DOHH2 (cell line): ENCODE measurements at regions not wholly inside any gene's neighbourhood (a gene's known extent, or its start where the extent isn't known, plus 50 kb on each side); places are given as distances from the start of the nearest gene placed in this dataset.

Source experiments
- H3F3A ChIP-seq: fragments of 200-600 bp; sonication (generic), shearing (Covaris generic); 2 replicates; pipeline ENCODE4 v1.6.0; 2016; ENCODE audit warnings: antibody characterized with exemption, mild to moderate bottlenecking; ENCODE audit not compliant: control insufficient read depth, insufficient read depth
- H3K27ac ChIP-seq: fragments of 200-600 bp; sonication (generic); 2 replicates; pipeline ENCODE4 v1.5.1; 2014; ENCODE audit warnings: low read depth, mild to moderate bottlenecking, low read length, moderate library complexity
- H3K27me3 ChIP-seq: fragments of 200-600 bp; sonication (generic); 2 replicates; pipeline ENCODE4 v1.6.1; 2014; ENCODE audit warnings: mild to moderate bottlenecking, low read length, mixed read lengths; ENCODE audit not compliant: control insufficient read depth
- H3K36me3 ChIP-seq: fragments of 200-600 bp; sonication (generic); 2 replicates; pipeline ENCODE4 v1.6.1; 2014; ENCODE audit warnings: mild to moderate bottlenecking, low read length, moderate library complexity, mixed read lengths; ENCODE audit not compliant: control insufficient read depth
- H3K4me1 ChIP-seq: fragments of 200-600 bp; sonication (generic); 2 replicates; pipeline ENCODE4 v1.6.1; 2014; ENCODE audit warnings: mild to moderate bottlenecking, low read length, mixed read lengths; ENCODE audit not compliant: control insufficient read depth
- H3K4me2 ChIP-seq: fragments of 200-600 bp; sonication (generic); 2 replicates; pipeline ENCODE4 v1.6.0; 2014; ENCODE audit warnings: mild to moderate bottlenecking, low read length, moderate library complexity
- H3K4me3 ChIP-seq: fragments of 200-600 bp; sonication (generic); 2 replicates; pipeline ENCODE4 v1.5.1; 2014; ENCODE audit warnings: mild to moderate bottlenecking, low read length, mixed read lengths
- H3K79me2 ChIP-seq: fragments of 200-600 bp; sonication (generic); 2 replicates; pipeline ENCODE4 v1.6.1; 2014; ENCODE audit warnings: mild to moderate bottlenecking, low read length, mixed read lengths; ENCODE audit not compliant: control insufficient read depth
- H3K9me2 ChIP-seq: fragments of 200-600 bp; sonication (generic); replicated peaks from 2 replicates; pipeline ENCODE4 v1.6.1; 2014; ENCODE audit warnings: mild to moderate bottlenecking, low read length, mixed read lengths; ENCODE audit not compliant: control insufficient read depth
- H3K9me3 ChIP-seq: fragments of 200-600 bp; sonication (generic); 2 replicates; pipeline ENCODE4 v1.6.1; 2014; ENCODE audit warnings: antibody characterized with exemption, low read length, mixed read lengths; ENCODE audit not compliant: control insufficient read depth, insufficient read depth
- H4K20me1 ChIP-seq: fragments of 200-600 bp; sonication (generic); 2 replicates; pipeline ENCODE4 v1.6.0; 2014; ENCODE audit warnings: low read depth, mild to moderate bottlenecking, antibody characterized with exemption, low read length, moderate library complexity; ENCODE audit not compliant: control insufficient read depth, insufficient read depth
- EZH2phosphoT487 ChIP-seq: fragments of 200-600 bp; sonication (generic); IDR thresholded peaks from 2 replicates; pipeline ENCODE4 v1.6.1; 2017; ENCODE audit warnings: borderline replicate concordance, mild to moderate bottlenecking, antibody characterized with exemption, low read length, moderate library complexity, mixed read lengths
- TF ChIP-seq, protein P1 (sequence below): fragments of 200-600 bp; sonication (generic); IDR thresholded peaks from one replicate; pipeline ENCODE4 v1.5.1; 2014; ENCODE audit warnings: antibody characterized with exemption, mild to moderate bottlenecking, low read depth, low read length; ENCODE audit not compliant: poor library complexity, severe bottlenecking

- H3K36me3 ChIP-seq, result no peaks in the 10 kb centered on the region
- no peaks in the 10 kb centered on the region for H3K4me1 ChIP-seq
- no peaks in the 10 kb centered on the region for H3K9me3 ChIP-seq
- H3K27me3 ChIP-seq, result no peaks in the 10 kb centered on the region
- no peak overlapping the region for H3K27ac ChIP-seq
- TF ChIP-seq, protein P1, sequence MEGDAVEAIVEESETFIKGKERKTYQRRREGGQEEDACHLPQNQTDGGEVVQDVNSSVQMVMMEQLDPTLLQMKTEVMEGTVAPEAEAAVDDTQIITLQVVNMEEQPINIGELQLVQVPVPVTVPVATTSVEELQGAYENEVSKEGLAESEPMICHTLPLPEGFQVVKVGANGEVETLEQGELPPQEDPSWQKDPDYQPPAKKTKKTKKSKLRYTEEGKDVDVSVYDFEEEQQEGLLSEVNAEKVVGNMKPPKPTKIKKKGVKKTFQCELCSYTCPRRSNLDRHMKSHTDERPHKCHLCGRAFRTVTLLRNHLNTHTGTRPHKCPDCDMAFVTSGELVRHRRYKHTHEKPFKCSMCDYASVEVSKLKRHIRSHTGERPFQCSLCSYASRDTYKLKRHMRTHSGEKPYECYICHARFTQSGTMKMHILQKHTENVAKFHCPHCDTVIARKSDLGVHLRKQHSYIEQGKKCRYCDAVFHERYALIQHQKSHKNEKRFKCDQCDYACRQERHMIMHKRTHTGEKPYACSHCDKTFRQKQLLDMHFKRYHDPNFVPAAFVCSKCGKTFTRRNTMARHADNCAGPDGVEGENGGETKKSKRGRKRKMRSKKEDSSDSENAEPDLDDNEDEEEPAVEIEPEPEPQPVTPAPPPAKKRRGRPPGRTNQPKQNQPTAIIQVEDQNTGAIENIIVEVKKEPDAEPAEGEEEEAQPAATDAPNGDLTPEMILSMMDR, result no peak
- TF ChIP-seq EZH2phosphoT487, result no peak
- H3K4me2 ChIP-seq, result no peak overlapping the region
- no peaks in the 10 kb centered on the region for H3K9me2 ChIP-seq
- H3F3A ChIP-seq, result no peaks in the 10 kb centered on the region
- no peaks in the 10 kb centered on the region for H3K79me2 ChIP-seq
- H4K20me1 ChIP-seq, result no peaks in the 10 kb centered on the region
- no peak overlapping the region for H3K4me3 ChIP-seq
Measured at GRCh38 chr4:160276785-160277325, 1174.0 kb downstream of the RAPGEF2 start.

DNA sequence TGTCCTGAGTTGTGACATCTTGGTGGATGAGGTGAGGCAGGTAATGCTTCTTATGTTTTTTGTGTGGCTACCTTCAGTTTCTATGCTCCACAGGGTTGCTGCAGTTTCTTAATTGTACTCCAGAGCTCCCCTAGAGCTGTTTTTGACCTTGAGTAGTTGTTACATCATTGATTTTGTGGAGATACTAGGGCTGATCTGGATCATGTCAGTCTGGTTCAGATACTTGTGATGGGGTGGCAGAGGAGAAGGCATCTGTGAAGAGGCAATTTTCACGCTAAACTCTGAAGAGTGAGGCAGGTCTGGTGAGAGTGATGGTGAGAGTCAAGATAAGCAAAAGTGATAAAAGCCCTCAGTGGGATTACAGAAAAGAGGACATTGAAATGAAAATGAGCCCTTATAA is 1180.2 kb downstream of the RAPGEF2 start:
- no peak overlapping the region for H3K27ac ChIP-seq
- H3K4me2 ChIP-seq, result no peak overlapping the region
- no peaks in the 10 kb centered on the region for H3K79me2 ChIP-seq

GRCh38 chr4:160284516-160284915 is 1181.6 kb downstream of the RAPGEF2 start:
- no peak overlapping the region for H3K27ac ChIP-seq
- no peak overlapping the region for H3K4me2 ChIP-seq
- no peaks in the 10 kb centered on the region for H3K36me3 ChIP-seq
- H3K9me2 ChIP-seq, result no peaks in the 10 kb centered on the region
- H3K9me3 ChIP-seq, result no peaks in the 10 kb centered on the region
- no peaks in the 10 kb centered on the region for H3F3A ChIP-seq
- no peak overlapping the region for H3K4me3 ChIP-seq
- no peaks in the 10 kb centered on the region for H4K20me1 ChIP-seq
- no peaks in the 10 kb centered on the region for H3K79me2 ChIP-seq
- no peak for TF ChIP-seq EZH2phosphoT487
- TF ChIP-seq, protein P1, result no peak
- H3K4me1 ChIP-seq, result no peaks in the 10 kb centered on the region
- no peaks in the 10 kb centered on the region for H3K27me3 ChIP-seq

More for the DNA sequence above, 1180.2 kb downstream of the RAPGEF2 start:
- no peaks in the 10 kb centered on the region for H3K27me3 ChIP-seq
- no peak for TF ChIP-seq EZH2phosphoT487
- TF ChIP-seq, protein P1, result no peak
- H3K4me1 ChIP-seq, result no peaks in the 10 kb centered on the region
- no peaks in the 10 kb centered on the region for H4K20me1 ChIP-seq
- no peaks in the 10 kb centered on the region for H3K9me2 ChIP-seq
- H3K9me3 ChIP-seq, result no peaks in the 10 kb centered on the region
- no peak overlapping the region for H3K4me3 ChIP-seq
- H3K36me3 ChIP-seq, result no peaks in the 10 kb centered on the region
- no peaks in the 10 kb centered on the region for H3F3A ChIP-seq

DNA sequence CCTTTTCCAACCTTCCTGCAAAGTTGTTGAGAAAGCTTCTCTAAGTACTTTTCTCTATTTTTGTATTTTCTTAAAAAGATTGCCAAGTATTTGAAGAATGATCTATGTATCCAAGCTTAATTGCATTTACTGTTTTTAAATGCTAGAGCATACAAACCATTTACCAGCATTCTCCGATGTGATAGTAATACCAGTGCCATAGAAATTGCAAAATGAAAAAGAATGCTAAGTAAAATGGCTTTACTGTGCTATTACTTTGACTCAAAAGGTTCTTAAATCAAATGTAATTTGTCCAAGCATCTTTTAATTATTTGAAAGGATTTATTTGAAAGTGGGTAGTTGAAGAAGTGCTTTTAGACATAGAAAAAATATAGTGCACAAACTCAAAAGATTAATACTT is 1183.2 kb downstream of the RAPGEF2 start:
- TF ChIP-seq, protein P1, result no peak
- no peak for TF ChIP-seq EZH2phosphoT487
- H3K9me2 ChIP-seq, result no peaks in the 10 kb centered on the region
- H3K4me1 ChIP-seq, result no peaks in the 10 kb centered on the region
- no peaks in the 10 kb centered on the region for H3K27me3 ChIP-seq
- H4K20me1 ChIP-seq, result no peaks in the 10 kb centered on the region
- H3K9me3 ChIP-seq, result no peaks in the 10 kb centered on the region
- no peak overlapping the region for H3K4me3 ChIP-seq
- H3K4me2 ChIP-seq, result no peak overlapping the region
- no peaks in the 10 kb centered on the region for H3K79me2 ChIP-seq
- no peaks in the 10 kb centered on the region for H3F3A ChIP-seq
- no peaks in the 10 kb centered on the region for H3K36me3 ChIP-seq
- no peak overlapping the region for H3K27ac ChIP-seq
